ENCODE measurements at regions not wholly inside any gene's neighbourhood (a gene's known extent, or its start where the extent isn't known, plus 50 kb on each side); places are given as distances from the start of the nearest gene placed in this dataset.
"Not testable (repeated sequence)": the region's sequence is repeated elsewhere in the genome, so short reads cannot be mapped to it uniquely, and the experiment has no call there.

DNA sequence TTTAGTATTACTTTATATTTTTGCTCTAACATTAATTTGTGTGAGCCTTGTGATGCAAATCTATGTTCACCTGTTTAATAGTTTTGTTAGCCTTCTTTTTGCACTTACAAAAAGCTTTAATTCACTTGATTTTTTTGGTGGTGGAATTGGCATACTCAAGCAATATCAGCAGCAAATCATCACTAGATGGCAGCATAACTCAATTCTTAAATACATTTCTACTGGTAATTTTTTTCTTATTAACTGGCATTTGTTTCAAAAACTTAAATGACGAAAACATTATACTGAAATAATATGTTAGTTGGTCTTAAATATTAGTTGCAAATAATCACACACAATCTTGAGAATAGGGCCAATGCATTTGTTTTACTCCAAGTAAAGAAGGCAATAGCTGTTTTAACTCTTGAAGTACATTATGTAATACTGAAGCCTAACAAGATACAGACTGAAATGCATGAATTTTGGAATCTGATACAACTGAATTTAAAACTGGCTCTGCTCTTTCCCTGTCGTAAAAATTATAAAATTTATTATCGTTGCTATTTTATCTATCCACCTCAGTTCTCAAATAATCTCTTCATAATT lies 151.5 kb downstream of the ATXN7L3B start:
- DNase-seq: peak; percentile 19

DNA sequence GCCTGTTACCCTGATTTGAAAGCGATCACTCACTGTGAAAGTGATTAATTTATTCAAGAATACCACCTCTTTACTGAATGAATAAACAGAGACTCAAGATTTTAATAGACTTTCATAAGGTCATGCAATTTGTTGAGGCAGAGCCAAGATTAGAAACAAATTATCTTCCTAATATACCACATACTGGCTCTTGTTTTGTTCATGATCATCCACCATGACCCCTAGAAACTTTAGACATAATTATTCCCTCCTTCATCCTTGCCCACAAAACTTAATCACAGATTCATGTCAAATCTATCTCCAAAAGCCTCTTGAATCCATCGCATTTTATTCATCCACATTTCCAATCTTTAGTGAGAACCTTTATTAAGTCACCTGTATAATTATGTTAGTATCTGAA lies 152.3 kb downstream of the ATXN7L3B start:
- no peak for DNase-seq

DNA sequence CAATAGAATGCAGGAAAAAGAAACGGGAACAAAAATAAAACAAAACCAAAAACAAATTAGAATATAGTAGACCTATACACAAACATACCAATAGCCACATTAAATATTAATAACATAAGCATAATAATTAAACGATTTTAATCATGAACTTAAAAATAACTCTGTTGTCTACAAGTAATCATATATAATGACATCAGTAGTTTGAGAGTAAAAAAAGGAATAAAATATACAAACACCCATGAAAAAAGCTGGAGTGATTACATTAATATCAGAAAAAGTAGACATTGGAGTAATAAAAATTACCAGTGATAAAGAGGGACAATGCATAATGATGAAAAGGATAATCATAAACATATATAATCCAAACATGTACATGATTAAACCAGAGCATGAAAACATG lies 181.8 kb downstream of the ATXN7L3B start:
- no peak for DNase-seq

DNA sequence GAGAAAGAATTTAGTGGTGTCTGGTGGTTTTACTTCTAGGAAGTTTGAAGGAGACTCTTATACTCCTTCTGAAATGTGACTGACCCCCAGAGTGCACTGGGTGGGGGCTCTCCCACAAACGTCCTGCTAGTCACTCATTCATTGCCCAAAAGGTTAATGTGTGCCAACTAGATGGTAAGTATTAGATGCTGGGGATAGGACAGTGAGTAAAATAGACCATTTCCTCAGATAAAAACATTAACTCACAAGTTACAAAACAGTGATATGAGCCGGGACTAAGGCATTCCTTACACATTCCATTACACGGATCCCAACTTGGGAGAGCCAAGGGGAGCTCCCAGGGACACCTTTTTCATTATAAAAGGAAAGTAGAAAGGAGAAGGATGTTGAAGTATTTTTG lies 185.1 kb downstream of the ATXN7L3B start:
- DNase-seq: no peak

DNA sequence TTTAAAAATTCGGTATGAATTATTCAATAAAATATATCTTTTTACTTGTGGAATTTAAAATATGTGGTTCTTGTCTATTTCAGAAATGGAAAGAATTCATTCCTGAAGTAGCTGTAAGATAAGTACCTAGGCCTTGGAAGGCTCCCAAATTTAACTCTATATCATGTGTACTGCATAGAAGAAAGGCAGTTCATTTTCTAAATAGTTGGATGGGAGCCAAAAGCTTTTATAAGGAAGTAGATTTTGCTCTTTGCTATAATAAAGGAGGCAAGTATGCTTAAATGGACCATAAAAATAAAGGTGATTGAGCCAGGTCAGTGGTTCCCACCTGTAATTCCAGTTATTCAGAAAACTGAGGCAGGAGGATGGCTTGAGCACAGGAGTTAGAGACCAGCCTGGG lies 187.5 kb downstream of the ATXN7L3B start:
- no peak for DNase-seq

DNA sequence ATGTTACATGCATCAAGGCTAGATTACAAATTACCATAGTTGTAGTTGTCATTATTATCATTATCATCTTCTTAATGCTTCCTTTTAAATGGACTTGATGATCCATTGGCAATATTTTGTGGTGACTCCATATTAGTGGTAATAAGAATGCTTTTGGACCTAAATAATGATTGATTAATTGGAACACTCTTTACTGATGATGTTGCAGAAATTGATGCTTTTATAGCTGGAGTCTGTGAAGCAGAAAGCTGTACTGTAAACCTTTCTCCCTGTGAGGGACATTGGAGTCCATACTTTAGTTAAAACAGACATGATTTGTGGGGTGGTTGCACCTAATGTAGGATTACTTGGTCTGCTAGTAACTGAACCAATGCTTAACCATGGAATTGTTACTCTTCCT lies 190.4 kb downstream of the ATXN7L3B start:
- DNase-seq: no peak

DNA sequence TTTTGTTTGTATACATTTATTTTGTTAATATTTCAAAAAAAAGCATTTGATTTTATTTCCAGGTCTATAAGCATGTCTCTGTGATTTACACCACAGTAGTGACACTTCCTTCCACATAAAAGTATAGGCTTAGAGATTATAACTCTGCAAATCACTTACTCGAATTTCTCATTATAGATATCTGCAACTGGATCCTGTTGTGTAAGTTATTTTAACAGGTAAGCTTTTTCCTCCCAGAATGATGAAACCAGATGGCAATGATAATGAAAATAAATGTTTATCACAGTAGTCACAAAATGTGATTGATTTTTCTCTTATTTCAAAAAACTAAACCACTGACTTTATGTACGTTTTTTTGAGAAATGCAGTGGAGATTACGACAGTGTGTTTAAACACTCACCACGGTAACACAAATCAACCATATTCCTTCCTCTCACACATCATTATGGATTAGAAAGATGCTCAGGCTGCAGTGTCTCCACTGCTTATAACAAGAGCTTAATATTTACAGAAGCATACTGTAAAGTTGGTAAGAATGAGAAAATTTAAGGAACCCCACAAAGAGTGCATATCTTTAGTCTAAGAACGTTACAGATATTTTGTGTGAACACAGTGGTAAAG lies 194.6 kb downstream of the ATXN7L3B start:
- no peak for DNase-seq

DNA sequence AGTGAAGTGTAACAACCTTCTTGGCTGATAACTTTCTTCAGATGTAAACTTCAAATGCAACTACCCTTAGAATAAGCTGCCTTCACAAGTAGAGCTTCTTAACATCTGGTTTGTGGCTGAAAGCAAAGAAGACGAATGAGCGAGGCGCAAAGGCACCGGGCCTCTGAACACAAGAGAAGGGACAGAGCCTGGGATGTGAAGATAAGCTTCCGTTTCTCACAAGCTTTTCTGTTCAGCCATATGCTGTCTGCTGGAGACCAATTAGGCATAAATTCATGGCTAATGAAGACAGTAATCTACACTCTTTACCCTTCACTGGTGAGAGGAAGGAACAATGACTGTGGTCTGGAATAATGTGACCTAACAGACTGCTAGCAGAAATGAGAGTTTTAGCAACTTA lies 195.2 kb downstream of the ATXN7L3B start:
- DNase-seq: no peak

DNA sequence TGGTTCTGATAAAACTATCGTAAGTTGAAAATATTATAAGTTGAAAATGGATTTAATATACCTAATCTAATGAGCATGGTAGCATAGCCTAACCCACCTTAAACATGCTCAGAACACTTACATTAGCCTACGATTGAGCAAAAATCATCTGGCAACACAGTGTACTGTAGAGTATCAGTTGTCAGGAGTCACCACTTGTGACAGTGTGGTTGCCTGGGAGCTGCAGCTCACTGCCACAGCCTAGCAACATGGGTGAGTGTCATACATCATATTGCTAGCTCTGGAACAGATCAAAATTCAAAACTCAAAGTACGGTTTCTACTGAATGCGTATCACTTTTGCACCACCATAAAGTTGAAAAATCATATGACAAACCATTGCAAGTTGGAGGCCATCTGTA lies 203.5 kb downstream of the ATXN7L3B start:
- DNase-seq: no peak

DNA sequence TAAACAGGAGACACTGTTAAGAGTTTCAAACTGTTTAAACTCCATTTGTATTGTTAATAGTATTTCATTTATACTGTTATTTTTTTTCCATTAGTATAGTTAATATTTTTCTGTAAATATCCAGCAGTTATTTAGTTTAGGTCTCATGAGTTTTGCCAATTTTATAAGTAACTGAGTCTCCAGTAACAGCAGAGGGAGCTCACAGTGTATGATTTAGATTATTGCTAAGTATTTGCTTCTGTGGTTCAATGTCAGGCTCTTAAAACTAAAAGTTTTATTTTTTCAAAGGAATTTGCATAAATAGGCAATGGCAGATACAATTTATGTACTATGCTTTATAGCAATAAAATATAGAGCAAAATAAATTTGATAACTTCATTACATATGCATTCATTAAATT lies 209.7 kb downstream of the ATXN7L3B start:
- no peak for DNase-seq

DNA sequence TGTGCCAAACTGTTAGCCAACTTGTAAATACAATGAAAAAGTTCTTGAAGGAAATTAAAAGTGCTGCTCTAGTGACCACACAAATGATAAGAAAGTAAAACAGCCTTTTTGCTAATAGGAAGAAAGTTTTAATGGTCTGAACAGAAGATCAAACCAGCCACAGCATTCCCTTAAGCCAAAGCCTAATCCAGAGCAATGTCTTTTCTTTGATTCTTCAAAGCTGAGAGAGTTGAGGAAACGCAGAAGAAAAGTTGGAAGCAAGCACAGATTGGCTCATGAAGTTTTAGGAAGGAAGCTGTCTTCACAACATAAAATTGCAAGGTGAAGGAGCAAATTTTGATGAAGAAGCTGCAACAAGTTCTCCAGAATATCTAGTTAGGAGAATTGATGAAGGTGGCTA lies 213.8 kb downstream of the ATXN7L3B start:
- no peak for DNase-seq

DNA sequence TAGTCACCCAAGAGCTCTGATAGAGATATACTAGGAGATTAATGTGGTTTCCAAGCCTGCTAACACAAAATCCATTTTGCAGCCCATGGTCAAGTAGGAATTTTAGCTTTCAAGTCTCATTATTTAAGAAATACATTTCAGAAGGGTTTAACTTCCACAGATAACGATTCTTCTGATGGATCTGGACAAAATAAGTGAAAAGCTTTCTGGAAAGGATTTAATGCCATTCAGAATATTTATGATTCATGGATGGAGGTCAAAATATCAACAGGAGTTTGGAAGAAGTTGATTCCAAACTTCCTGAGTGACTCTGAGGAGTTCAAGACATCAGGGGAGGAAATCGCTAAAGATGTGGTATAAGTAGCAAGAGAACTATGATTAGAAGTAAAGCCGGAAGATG lies 214.6 kb downstream of the ATXN7L3B start:
- DNase-seq: no peak

DNA sequence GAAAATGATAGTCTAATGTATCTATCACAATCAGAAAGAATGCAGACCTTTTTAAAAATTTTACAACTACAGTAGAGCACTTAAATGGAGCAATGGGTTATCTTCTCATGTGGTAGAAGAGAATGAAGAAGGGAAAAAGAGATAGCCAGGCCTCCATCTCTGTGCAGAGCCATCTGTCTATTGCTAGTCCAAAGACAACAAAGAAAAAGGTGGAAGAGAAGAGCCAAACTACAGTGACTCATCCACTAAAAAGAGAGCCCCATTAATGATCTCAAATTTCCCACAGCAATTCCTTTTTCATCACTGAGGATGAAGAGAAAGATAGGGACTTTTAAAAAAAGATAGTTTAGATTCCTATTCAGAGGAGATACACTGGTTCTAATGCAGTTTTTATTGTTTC lies 232.9 kb downstream of the ATXN7L3B start:
- DNase-seq: no peak

DNA sequence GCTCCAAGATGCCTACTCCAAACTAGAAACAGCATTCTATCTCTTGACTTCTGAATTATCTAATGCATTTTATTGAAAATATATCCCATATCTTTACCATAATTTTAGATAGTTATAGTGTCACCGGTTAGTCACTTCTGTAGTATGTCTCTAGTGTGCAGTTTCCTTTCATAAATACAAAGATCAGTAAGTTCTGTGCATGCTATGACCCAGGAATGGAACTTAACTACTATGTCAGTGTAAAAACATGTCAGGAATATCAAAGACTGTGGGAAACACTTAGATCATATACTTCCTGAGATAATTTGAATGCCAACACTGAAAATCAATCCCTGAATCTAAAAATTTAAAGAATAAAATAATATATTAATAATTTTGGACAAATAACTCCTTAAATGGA lies 237.6 kb downstream of the ATXN7L3B start:
- no peak for DNase-seq

DNA sequence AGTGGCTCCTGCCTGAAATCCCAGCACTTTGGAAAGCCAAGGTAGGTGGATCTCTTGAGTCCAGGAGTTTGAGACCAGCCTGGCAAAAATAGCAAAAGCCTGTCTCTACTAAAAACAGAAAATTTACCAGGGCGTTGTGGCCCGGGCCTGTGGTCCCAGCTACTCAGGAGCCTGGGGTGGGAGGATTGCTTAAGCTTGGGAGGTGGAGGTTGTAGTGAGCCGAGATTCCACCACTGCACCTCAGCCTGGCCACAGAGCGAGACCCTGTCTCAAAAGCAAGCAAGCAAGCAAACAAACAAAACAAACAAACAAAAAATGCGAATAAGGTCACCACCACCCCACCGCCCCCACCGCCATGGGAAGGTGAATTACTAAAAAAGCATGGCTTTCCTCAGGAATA lies 238.7 kb downstream of the ATXN7L3B start:
- no peak for DNase-seq

DNA sequence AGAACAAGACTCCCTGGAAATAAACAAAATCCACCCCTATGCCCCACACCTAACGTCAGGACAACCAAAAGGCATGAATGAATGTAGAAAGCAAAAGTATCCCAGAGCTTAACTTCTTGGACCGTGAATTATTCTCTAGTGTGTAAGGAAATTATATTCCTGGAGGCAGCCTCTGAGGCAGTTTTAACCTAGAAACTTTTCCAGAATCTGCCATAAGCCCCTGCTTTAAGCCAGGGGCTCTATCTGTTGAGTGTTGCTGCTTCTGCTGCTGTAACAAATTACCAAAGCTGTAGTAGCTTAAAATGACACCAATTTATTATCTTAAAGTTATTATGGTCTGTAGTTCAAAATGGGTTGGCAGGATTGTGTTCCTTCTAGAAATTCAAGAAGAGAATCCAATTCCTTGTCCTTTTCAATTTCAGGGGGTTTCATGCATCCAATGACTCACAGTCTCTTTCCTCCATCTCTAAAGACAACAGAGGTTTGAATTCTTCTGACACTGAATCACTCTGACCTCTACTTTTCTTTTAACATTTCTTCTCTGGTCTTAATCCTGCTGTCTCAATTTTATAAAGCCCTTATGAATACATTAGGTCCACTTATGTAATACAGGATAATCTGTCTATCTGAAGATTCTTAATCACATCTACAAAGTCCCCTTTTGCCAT lies 242.7 kb downstream of the ATXN7L3B start:
- DNase-seq: no peak

DNA sequence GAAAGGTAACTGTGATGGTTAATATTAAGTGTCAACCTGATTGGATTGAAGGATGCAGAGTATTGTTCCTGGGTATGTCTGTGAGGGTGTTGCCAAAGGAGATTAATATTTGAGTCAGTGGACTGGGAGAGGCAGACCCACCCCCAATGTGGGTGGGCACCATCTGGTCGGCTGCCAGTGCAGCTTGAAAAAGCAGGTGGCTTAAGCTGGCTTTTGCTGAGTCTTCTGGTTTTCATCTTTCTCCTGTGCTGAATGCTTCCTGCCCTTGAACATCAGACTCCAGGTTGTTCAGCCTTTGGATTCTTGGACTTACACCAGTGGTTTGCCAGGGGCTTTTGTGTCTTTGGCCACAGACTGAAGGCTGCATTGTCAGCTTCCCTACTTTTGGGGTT lies 243.2 kb downstream of the ATXN7L3B start:
- DNase-seq: not testable (repeated sequence)

DNA sequence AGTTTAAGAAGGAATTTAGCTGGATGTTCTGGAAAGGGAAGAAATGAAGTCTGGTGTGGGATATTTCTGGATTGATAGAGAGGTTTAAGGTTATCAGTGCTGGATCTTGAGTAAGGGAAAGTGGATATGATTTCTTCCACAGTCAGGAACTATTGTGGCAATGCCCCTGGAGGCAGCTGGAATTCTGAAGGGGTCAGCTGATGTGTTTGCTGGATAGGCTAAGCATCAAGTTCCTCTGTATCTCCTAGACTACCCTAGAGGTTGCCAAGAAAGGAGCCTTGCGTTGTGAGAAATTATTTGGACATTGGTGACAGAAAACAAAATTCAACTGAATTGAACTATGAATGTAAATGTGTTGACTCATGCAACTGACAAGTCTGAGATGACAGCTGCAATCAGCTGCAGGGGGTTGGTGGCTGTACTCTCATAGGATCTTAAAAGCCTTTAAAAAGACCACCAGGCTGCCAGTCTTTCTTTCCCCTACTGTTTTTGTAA lies 244.4 kb downstream of the ATXN7L3B start:
- DNase-seq: no peak

DNA sequence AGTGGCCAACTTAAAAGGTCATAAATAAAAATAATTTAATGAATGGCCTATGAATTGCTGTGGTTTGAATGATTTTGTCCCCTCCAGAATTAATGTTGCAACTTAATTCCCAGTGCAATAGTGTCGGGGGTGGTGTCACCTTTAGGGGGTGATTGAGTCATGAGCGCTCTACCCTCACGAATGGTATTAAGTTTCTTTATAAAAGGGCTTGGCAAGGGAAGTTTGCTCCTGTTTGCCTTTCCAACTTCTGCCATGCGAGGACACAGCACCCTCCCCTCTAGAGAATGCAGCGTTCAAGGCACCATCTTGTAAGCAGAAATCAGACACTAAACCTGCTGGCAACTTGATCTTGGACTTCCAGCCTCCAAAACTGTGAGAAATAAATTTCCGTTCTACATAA lies 253.3 kb downstream of the ATXN7L3B start:
- no peak for DNase-seq

DNA sequence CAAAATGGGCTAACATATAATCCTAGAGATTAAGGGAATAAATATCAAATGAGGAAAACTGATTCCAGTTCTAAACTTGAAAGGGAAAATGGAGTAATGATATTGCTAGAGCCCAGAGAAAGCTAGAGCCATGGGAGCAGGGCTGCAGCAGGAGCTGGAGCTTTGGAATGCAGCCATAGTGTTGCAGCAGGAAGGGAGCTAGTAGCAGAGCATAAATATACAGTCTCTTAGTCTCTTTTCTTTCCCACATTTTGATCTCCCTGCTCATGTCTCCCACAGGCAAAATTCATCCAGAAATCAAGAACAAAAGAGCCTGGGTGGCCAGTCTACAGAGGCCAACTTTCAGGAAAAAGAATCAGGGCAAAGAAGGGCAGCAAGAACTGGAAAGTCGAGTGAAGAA lies 253.7 kb downstream of the ATXN7L3B start:
- DNase-seq: no peak

DNA sequence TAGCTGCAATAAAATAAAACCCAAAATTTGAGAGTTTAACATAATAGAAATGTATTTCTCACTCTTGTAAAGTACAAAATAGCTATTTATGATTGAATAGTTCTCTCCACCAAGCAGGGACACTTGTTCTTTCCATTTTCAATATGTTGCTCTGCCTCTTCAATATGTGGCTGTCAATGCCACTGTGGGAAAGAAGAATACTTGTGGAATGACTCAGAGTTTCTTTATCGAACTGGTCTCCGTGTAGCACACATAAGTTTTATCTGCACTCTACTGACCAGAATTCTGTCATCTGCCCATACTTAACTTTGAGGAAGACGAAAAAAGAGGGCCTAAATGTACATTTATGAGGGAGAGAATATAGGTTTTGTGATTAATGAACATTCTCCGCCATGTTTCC lies 256.9 kb downstream of the ATXN7L3B start:
- no peak for DNase-seq

DNA sequence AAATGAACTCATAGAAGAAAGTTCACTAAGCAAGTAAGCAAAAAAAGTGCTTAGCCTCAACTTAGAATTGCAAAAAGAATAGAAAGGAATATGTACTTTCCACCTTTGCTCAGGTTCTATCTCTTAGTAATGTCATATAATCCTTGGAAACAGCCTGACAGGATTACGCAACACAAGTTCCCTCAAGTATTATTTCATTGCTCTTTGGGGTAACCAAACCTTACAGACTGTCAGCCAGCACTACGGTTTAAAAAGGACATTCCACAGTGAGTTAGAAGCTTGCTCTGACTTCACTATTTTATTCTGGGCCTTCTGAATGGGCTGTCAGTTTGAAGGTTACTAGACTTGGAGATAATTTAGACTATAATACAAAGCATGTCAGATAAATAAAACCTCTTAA lies 264.0 kb downstream of the ATXN7L3B start:
- DNase-seq: no peak

DNA sequence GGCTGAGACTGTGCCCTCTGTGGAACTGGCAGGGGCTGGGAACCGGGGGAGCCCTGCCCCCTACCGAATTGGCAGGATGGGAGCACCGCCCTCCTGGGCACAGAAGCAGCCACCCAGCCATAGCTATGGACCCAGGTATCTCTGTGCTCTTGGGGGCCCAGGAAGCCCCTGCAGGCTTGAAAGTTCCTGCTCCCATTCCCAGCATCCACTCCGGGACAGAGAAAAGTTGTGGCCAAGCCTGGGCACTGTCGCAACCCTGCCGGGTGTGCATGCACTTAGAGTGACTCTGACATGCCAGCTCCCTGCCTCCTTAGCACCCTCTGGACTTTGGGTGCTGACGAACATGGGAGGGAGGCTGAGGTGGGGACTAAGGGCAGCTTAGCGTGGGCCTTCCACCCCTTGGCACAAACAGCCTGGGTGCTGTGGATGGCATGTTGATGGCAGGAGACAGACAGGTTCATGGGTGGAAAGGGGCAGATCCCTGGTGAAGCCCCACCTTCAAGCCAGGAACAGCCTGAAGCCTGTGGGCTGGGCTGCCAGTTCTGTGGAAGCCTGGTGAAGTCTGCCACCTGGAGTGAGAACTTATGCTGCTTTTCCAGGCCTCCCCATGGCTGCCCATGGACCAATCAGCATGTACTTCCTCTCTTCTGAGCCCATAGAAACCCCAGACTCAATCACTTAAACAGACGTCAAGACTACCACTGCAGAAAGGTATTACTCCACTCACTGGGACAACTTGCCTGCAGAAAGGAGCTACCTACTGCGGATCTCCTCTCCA lies 279.0 kb downstream of the ATXN7L3B start:
- DNase-seq: no peak

DNA sequence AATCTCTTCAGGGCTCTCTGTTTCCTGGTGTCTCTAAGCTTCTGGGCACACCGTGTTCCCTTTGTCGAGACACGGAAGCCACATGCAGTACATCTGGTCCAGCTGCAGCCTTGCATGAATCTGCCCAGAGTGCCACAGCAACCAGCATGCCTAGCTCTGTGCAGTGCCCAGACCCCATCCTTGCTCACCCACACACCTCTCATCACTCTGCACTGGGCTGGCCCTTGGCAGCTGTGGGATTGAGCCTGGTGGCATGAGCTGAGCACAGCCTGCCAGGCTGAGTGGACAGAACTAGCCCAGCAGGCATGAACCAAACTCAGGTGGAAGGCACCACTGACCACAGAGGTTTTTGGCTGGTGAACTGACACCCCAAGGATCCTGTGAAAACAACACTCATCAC lies 279.9 kb downstream of the ATXN7L3B start:
- DNase-seq: no peak

Data from NCI-H526 treated with DMSO at 0.1 percent for 48 hours (cell line).